CD4-positive, alpha-beta T cell treated with Interleukin-15 for 4 hours (primary cell): ENCODE measurements at regions not wholly inside any gene's neighbourhood (a gene's known extent, or its start where the extent isn't known, plus 50 kb on each side); places are given as distances from the start of the nearest gene placed in this dataset.

Experiments
- DNase-seq: peaks from one replicate; pipeline ENCODE4 v3.0.0-alpha.2; 2020; ENCODE audit warnings: low spot score

GRCh38 chr6:150651808-150652470 is 52.3 kb downstream of the PLEKHG1 start:
- no peak for DNase-seq

GRCh38 chr6:150652848-150653613 is 53.3 kb downstream of the PLEKHG1 start:
- no peak for DNase-seq

- DNase-seq, result no peak
Observed at GRCh38 chr6:150654608-150655007, 54.9 kb downstream of the PLEKHG1 start.

GRCh38 chr6:150656156-150656555 is 56.5 kb downstream of the PLEKHG1 start:
- DNase-seq, result no peak

GRCh38 chr6:150658421-150658820 is 58.7 kb downstream of the PLEKHG1 start:
- DNase-seq, result no peak

GRCh38 chr6:150659046-150659763 is 59.5 kb downstream of the PLEKHG1 start:
- DNase-seq, result no peak

- DNase-seq, result no peak
Observed at GRCh38 chr6:150661216-150662007, 61.7 kb downstream of the PLEKHG1 start.

- DNase-seq, result no peak
Observed at GRCh38 chr6:150662814-150663213, 63.1 kb downstream of the PLEKHG1 start.

- no peak for DNase-seq
Observed at GRCh38 chr6:150664091-150664490, 64.4 kb downstream of the PLEKHG1 start.

GRCh38 chr6:150666071-150666470 is 66.4 kb downstream of the PLEKHG1 start:
- no peak for DNase-seq

- no peak for DNase-seq
Observed at GRCh38 chr6:150667359-150667758, 67.7 kb downstream of the PLEKHG1 start.

GRCh38 chr6:150667977-150668716 is 68.5 kb downstream of the PLEKHG1 start:
- no peak for DNase-seq

GRCh38 chr6:150668900-150669302 is 69.2 kb downstream of the PLEKHG1 start:
- no peak for DNase-seq

- no peak for DNase-seq
Observed at GRCh38 chr6:150670311-150670710, 70.6 kb downstream of the PLEKHG1 start.

- no peak for DNase-seq
Observed at GRCh38 chr6:150672800-150673199, 73.1 kb downstream of the PLEKHG1 start.

- no peak for DNase-seq
Observed at GRCh38 chr6:150673720-150674346, 74.1 kb downstream of the PLEKHG1 start.

- DNase-seq, result no peak
Observed at GRCh38 chr6:150676344-150676743, 76.7 kb downstream of the PLEKHG1 start.

GRCh38 chr6:150676772-150677171 is 77.1 kb downstream of the PLEKHG1 start:
- DNase-seq, result no peak

GRCh38 chr6:150680510-150680909 is 80.8 kb downstream of the PLEKHG1 start:
- no peak for DNase-seq

- DNase-seq, result no peak
Observed at GRCh38 chr6:150681578-150682395, 82.1 kb downstream of the PLEKHG1 start.
